HG02973 (cell line): ENCODE measurements at regions not wholly inside any gene's neighbourhood (a gene's known extent, or its start where the extent isn't known, plus 50 kb on each side); places are given as distances from the start of the nearest gene placed in this dataset.
"Not testable (repeated sequence)": the region's sequence is repeated elsewhere in the genome, so short reads cannot be mapped to it uniquely, and the experiment has no call there.

Experiments
- ATAC-seq: cut with Tn5 transposase; IDR thresholded peaks from one replicate; pipeline ENCODE4 v1.9.1; 2021; ENCODE audit warnings: moderate library complexity; ENCODE audit not compliant: unreplicated experiment

GRCh38 chr1:212495766-212496494 is 63.2 kb downstream of the NENF start:
- ATAC-seq = no peak

GRCh38 chr1:212496682-212497081 is 64.0 kb downstream of the NENF start:
- no peak for ATAC-seq

- no peak for ATAC-seq
Measured at GRCh38 chr1:212497553-212497952, 64.8 kb downstream of the NENF start.

- no peak for ATAC-seq
Measured at GRCh38 chr1:212498283-212499040, 65.7 kb downstream of the NENF start.

GRCh38 chr1:212500351-212500750 is 67.6 kb downstream of the NENF start:
- ATAC-seq = no peak

GRCh38 chr1:212500983-212501382 is 68.3 kb downstream of the NENF start:
- no peak for ATAC-seq

GRCh38 chr1:212503714-212504113 is 71.0 kb downstream of the NENF start:
- no peak for ATAC-seq

GRCh38 chr1:212504171-212504803 is 71.6 kb downstream of the NENF start:
- ATAC-seq = no peak

- no peak for ATAC-seq
Measured at GRCh38 chr1:212506666-212507065, 73.9 kb downstream of the NENF start.

- no peak for ATAC-seq
Measured at GRCh38 chr1:212507369-212507768, 74.6 kb downstream of the NENF start.

- no peak for ATAC-seq
Measured at GRCh38 chr1:212512816-212513559, 80.3 kb downstream of the NENF start.

GRCh38 chr1:212513586-212513985 is 80.9 kb downstream of the NENF start:
- ATAC-seq = no peak

- ATAC-seq = no peak
Measured at GRCh38 chr1:212514056-212514614, 81.4 kb downstream of the NENF start.

- no peak for ATAC-seq
Measured at GRCh38 chr1:212514782-212515181, 82.1 kb downstream of the NENF start.

GRCh38 chr1:212515329-212515760 is 82.6 kb downstream of the NENF start:
- ATAC-seq = no peak

- not testable (repeated sequence) for ATAC-seq
Measured at GRCh38 chr1:212516012-212516411, 83.3 kb downstream of the NENF start.

GRCh38 chr1:212518188-212519054 is 85.7 kb downstream of the NENF start:
- ATAC-seq = no peak

GRCh38 chr1:212519131-212519530 is 86.4 kb downstream of the NENF start:
- no peak for ATAC-seq

- no peak for ATAC-seq
Measured at GRCh38 chr1:212520299-212520698, 87.6 kb downstream of the NENF start.

- ATAC-seq = no peak
Measured at GRCh38 chr1:212520746-212521145, 87.8 kb upstream of the ATF3 start.
